ENCODE measurements at regions not wholly inside any gene's neighbourhood (a gene's known extent, or its start where the extent isn't known, plus 50 kb on each side); places are given as distances from the start of the nearest gene placed in this dataset.

GRCh38 chr15:93270937-93271467 is 182.0 kb upstream of the RGMA start:
- no peaks in the 10 kb centered on the region for H3K36me3 Mint-ChIP-seq (ENCODE audit: low read depth)
- DNase-seq (no peak), ATAC-seq (no peak)
- intact Hi-C loops (cut with micrococcal nuclease): no loop called here
- CTCF ChIA-PET: no interaction called here
- no peak for TF ChIP-seq CTCF (IDR thresholded peaks at IDR 0.05)
- no peaks in the 10 kb centered on the region for H3K27me3 Mint-ChIP-seq
- H3K4me1 Mint-ChIP-seq (ENCODE audit: low read depth): no peaks in the 10 kb centered on the region
- POLR2A ChIA-PET: no interaction called here
- H3K4me3 Mint-ChIP-seq: no peak overlapping the region
- H3K27ac Mint-ChIP-seq: no peak overlapping the region
- H3K9me3 Mint-ChIP-seq: peaks cover 3% of the 10 kb centered on the region

DNA sequence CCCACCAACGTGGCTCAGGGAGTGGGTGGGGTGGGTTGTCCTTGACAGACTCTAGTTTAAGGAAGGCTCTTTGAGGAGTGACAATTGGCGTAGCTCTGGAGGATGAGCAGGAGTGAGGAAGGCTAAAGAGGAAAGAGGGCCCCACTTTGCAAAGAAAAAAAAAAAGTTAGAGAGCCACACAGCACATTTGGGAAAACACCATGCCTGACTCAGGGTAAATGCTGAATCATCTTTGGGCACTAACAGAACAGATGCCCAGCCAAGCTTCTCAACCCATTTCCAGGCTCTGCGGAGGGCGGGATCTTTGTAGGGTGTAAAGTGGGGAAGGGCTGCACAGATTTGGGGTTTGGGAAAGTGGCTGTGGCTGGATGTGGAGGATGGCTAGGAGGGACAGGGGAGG is 179.1 kb upstream of the RGMA start:
- H3K4me3 Mint-ChIP-seq: no peak overlapping the region
- H3K27me3 Mint-ChIP-seq: no peaks in the 10 kb centered on the region
- H3K9me3 Mint-ChIP-seq: peaks cover 3% of the 10 kb centered on the region
- no peak for DNase-seq
- intact Hi-C loops (cut with micrococcal nuclease): no loop called here
- no peaks in the 10 kb centered on the region for H3K36me3 Mint-ChIP-seq (ENCODE audit: low read depth)
- no peak for TF ChIP-seq CTCF (IDR thresholded peaks at IDR 0.05)
- ChIA-PET POLR2A (no interaction called here), CTCF (no interaction called here)
- no peak overlapping the region for H3K27ac Mint-ChIP-seq
- no peak for ATAC-seq
- no peaks in the 10 kb centered on the region for H3K4me1 Mint-ChIP-seq (ENCODE audit: low read depth)

GRCh38 chr15:93266291-93266690 is 177.3 kb upstream of the RGMA start:
- no peak overlapping the region for H3K27ac Mint-ChIP-seq
- POLR2A ChIA-PET: no interaction called here
- DNase-seq (no peak), ATAC-seq (no peak)
- H3K36me3 Mint-ChIP-seq (ENCODE audit: low read depth): no peaks in the 10 kb centered on the region
- TF ChIP-seq CTCF (IDR thresholded peaks at IDR 0.05): no peak
- intact Hi-C loops (cut with micrococcal nuclease): no loop called here
- no peaks in the 10 kb centered on the region for H3K4me1 Mint-ChIP-seq (ENCODE audit: low read depth)
- H3K4me3 Mint-ChIP-seq: no peak overlapping the region
- CTCF ChIA-PET: no interaction called here
- peaks cover 2% of the 10 kb centered on the region for H3K9me3 Mint-ChIP-seq
- H3K27me3 Mint-ChIP-seq: no peaks in the 10 kb centered on the region

- no peak overlapping the region for H3K27ac Mint-ChIP-seq
- ATAC-seq (no peak), DNase-seq (no peak)
- no peaks in the 10 kb centered on the region for H3K9me3 Mint-ChIP-seq
- POLR2A ChIA-PET: no interaction called here
- no peaks in the 10 kb centered on the region for H3K27me3 Mint-ChIP-seq
- no peaks in the 10 kb centered on the region for H3K4me1 Mint-ChIP-seq (ENCODE audit: low read depth)
- CTCF ChIA-PET: interaction anchor here (0.7 to 1.2 kb wide), 2 partner anchors 33 to 177 kb away, joined by 3 read pairs; no protein-coding TSS in a partner anchor
- H3K4me3 Mint-ChIP-seq: no peak overlapping the region
- no peak for TF ChIP-seq CTCF (IDR thresholded peaks at IDR 0.05)
- H3K36me3 Mint-ChIP-seq (ENCODE audit: low read depth): no peaks in the 10 kb centered on the region
- intact Hi-C loops (cut with micrococcal nuclease): no loop called here
These were observed 176.1 kb upstream of the RGMA start for GRCh38 chr15:93265111-93265556.

DNA sequence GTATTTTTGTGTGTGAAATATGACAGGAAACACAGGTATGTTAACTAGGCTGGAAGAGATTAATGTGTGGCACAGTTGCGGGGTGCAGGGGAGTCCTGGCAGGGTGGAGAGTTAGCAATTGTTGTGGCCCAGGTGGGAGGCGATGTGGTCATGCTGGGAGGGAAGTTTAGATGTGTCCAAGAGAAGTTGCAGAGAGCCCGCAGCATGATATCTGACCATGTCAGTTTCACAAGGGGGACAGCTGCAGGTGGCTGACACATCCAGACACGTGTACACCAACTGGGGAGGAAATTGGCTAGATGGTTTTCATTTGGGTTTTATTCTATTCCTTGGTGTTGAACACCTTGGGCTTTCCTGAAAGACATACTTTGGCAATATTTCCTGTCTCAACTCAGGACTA is 172.8 kb upstream of the RGMA start:
- Mint-ChIP-seq H3K27me3 (no peaks in the 10 kb centered on the region), H3K36me3 (ENCODE audit: low read depth) (no peaks in the 10 kb centered on the region), H3K27ac (no peak overlapping the region), H3K9me3 (no peaks in the 10 kb centered on the region), H3K4me3 (no peak overlapping the region), H3K4me1 (ENCODE audit: low read depth) (no peaks in the 10 kb centered on the region)
- CTCF ChIA-PET: no interaction called here
- TF ChIP-seq CTCF (IDR thresholded peaks at IDR 0.05): no peak
- DNase-seq: no peak
- POLR2A ChIA-PET: no interaction called here
- intact Hi-C loops (cut with micrococcal nuclease): no loop called here
- no peak for ATAC-seq
